HK-2 (cell line): ENCODE measurements at regions not wholly inside any gene's neighbourhood (a gene's known extent, or its start where the extent isn't known, plus 50 kb on each side); places are given as distances from the start of the nearest gene placed in this dataset.
"Not testable (repeated sequence)": the region's sequence is repeated elsewhere in the genome, so short reads cannot be mapped to it uniquely, and the experiment has no call there.

Experiments
- DNase-seq: peaks from one replicate; pipeline ENCODE4 v3.0.0-alpha.2; 2018; ENCODE audit not compliant: unreplicated experiment

DNA sequence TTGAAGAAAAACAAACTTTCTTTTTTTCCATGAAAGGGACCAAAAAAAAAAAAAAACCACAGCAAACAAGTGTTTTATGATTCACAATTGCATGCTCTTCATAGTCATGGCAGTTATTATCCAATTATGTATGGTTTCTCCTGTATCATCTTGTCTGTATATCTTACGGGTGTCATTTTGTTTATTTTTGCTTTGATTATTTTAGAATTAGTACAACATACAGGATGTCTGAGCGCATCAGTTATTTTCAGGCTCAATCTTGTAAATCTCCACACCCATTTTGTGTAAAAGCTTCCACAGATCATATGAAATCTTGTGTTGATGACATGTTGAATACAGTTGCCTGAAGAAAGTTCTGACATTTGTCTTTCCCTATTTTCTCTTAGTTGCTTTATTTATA lies 280.3 kb downstream of the KLF5 start:
- no peak for DNase-seq

DNA sequence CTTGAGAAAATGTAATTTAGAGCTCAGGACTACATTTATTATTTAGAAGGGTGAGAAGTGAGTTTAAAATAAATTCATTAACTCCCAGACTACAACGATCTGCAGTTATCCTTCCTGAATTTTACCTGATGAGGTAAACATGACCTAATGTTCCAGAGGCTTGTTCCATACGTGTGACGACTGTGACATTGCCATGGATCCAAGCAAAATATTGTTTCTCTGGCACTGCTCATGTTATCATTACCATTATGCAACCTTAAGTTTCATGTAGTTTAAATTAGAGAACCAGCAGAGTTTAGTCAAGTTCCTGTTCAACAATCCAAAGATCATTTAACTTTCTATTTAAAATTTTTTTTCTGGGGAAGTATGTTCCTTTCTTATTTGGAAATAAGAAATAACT lies 279.6 kb downstream of the KLF5 start:
- DNase-seq = no peak

DNA sequence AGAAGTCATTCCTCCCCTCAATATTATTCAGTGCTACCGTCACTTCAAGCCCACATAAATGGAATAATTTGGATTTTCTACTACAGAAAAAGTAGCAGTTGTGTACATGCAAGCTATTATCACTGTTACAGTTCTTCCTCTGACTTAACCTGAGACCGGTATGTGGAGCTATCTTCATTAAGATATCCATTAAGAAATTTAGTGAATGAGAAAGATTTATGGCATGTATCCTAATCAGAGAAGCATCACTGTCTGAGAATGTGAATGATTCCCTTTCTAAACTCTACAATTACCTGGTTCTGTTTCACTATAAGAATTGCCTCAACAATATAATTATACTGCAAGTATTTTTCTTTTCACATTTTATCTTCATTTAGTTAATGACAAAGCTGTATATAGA lies 278.7 kb downstream of the KLF5 start:
- DNase-seq = no peak

DNA sequence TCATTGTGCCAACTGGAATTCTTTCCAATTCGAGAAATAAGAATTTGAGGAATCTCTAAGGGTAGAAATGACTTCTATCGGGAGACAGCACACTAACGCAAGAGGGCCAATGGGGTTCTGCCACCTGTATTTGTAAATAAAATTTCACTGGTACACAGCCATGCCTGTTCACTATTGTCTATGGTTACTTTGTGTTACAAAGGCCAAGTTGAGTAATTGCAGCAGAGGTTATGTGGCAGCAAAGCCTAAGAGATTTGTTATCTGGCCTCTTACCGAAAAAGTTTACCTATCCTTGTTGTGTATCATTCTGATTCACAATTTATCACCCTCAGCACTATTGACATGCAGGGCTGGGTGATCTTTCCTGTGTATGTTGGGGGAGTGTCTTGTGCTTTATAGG lies 278.0 kb downstream of the KLF5 start:
- DNase-seq = no peak

DNA sequence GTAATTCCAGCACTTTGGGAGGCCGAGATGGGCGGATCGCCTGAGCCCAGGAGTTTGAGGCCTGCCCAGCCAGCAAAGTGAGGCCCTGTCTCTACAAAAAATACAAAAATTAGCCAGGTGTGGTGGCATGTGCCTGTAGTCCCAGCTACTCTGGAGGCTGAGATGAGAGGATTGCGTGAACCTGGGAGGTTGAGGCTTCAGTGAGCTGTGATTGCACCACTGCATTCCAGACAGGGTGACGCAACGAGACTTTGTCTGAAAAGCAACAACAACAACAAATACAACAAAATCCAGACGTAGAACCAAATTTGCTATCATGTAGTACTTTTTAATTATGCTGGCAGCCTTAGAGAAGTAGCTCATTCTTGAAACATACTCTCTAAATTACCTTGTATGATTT lies 277.1 kb downstream of the KLF5 start:
- DNase-seq = no peak

DNA sequence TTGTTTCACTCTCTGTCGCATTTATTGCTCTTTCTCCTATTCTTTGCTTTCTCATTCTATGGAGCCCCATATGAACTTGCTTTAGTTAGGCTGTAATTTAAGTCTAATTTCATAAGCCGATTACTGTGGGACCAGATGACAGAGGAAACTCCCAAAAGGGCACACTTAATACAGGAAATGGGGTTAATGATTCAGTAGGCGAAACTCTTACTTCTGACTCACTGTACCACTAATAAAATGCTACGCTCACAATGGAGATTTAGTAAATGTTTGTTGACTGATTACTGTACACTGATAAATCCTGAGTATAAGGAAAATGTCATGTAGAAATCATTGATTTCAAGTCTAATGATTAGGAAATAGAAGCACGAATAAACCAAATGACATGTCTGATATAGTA lies 276.4 kb downstream of the KLF5 start:
- DNase-seq = no peak

DNA sequence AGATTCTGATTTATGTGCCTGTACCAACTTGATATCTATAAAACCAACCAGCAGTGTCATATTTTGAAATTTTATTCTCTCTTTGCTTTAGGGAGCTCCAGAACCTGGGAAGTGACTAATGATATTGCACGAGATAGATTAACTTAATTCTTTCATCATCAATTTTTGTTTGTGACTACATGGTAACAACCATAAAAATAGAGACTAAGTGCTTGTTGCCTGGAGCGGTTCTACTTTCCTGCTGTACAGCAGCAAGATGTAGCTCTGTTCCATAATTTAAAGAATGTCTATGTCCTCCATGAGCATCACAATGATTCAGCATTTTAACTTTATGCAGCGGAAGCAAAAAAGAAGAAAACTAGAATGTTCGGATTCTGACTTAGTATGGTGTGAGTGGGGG lies 275.6 kb downstream of the KLF5 start:
- no peak for DNase-seq

DNA sequence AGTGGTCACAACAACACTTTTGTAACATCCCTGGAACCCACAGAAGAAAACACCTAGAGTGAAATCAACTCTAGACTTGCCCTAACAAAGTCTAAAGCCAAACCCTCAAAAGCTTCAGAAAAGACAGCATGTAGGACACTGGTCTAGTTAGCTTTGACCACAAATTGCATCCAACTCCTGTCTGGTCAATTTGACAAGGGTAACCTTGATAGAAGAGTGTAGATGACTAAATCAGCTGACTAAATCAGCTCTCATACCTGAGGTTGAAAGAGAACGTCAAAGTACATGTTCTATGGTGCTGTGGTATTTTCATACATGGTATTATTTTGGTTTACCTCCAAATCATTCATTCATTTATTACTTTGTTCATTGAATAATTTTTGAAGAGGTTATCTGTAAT lies 272.8 kb downstream of the KLF5 start:
- no peak for DNase-seq

DNA sequence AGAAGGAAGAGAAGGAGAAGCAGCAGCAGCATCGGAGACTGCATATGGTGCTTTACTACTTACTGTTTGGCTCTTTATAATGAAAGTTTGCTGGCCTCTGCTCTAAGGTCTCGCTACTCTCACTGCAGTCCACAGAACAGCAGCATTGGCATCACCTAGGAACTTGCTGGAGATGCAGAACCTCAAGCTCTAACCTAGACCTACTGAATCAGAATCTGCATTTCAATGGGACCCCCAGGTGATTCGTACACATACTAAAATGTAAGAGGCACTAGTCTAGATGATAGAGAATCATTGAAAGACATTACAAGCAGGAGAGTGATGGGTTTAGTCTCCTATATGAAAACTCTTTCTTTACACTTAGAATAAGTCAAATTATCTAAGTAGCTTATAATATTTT lies 270.6 kb downstream of the KLF5 start:
- no peak for DNase-seq

DNA sequence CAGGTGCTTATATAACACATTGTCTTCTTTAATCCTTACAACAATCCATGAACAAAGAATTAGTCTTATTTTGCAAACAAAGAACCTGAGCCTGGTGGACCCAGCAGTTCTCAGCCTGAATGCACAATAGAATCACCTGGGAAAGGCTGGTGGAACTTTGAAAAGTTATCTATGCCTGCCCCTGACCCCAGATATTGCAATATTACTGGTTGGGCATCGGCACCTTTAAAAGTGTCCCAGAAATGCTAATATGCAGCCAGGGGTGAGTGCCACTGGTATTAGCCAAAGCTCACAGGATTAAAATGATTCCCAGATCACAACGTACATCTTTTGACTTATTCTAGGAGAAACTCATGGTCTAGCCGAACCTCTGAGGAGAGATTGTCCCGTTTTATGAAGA lies 268.8 kb downstream of the KLF5 start:
- no peak for DNase-seq

DNA sequence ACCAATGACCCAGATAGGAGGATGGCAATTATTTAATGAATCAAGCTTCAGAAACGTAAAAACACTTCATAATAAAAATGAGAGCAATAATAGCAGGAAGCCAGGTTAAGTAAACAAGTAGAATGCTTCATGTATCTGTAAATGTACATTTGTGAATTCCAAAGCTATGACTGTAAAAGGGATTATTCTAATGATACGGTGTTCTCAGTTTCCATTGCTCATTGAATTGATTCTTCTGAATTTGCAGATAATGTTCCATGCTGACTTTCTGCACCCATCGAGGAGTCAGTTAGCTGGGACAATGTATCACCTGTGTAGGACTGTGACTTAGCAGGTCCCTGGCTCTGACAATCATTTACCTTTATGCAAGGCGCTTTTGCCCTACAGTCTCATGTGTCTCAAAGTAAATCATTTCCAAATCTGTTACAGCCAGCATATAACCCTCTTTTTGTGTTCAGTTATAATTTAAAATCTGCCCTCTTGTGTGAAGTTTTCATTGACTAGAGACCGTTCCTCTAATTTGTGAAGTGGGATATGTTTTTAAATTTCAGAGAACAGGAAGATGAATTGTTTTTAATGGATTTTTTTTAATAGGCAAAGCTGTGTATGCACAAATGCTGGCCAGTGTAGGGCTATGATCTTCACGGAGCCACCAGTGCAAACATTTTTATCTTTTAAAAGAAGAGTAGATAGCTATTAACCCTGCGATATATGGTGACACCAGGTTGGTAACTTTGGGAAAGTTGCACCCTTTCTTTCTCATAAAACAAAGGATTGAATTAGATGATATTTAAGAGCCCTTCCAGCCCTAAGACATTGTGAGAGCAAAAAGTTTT lies 267.1 kb downstream of the KLF5 start:
- DNase-seq = peak; percentile 9

DNA sequence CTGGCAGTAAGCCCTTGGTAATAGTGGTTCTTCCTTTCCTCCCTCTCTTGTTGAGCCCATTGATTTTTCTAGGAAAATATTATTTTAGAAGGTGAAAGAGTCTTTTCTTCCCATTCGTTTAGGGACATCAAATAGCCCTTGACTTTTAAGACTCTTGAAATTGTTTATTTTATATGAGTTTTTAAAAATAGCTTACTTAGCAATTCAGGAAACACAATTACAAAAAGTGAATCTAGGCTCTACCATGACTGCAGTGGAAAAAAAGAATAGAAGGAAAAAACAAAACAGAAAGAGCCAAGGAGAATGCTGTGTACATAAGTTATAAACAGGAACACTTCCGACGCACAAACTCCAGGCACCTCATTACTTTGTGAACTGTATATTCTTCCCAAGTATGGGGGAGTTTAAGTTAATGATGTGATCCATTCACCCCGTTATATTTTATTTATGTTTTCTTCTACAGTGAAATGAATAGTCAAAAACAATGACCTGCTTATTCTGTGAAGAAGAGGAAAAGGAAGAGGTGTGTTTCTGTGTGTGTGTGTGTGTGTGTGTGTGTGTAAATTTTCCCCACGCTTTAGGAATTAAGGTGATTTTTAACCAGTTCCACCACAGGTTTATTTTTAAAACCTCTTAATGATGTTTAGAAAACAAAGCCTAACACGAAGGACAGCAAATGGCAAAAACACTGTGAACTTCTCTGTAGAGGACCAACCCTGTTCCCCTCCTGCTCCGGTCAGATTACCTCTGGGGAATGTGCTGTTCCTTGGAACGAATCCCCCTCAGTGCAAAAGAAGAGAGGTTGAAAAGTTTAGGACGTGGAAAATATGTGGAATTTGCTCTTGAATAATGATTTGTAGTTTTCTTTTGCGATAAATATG lies 266.3 kb downstream of the KLF5 start:
- no peak for DNase-seq

DNA sequence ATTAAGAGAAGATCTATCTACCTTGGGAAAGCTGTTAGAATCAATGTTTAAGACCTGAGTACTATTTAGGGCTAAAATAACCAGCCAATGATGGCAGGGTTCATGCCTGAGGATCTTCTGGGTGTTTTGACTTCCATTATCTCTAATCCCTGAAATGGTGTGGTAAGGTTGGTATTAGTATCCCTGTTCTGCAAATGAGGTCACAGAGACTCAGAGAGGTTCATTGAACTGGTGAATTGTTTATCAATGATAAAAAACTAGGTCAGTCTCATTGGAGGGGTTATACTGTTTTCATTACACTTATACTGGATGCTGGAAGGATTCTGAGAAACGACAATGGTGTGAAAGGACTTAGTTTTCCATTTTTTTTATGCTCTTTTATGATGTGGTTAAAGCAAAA lies 264.8 kb downstream of the KLF5 start:
- no peak for DNase-seq

DNA sequence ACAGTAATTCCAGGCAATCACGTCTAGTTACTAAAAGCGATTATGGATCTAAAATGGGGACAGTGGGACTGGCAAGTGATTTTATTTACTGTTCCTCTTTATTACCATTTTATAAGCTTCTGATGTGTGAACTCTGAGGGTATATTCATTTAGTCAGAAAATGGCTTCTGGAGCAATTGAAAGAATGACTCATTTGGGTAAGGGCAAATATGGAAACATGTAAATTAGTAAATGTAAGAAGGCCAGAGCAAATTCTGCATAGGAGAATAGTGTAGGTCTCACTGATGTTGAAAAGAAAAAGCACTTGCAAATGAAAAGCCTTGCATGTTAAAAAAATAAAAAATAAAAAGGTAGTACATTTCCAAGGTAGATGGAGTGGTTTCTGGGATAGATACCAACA lies 262.2 kb downstream of the KLF5 start:
- no peak for DNase-seq

DNA sequence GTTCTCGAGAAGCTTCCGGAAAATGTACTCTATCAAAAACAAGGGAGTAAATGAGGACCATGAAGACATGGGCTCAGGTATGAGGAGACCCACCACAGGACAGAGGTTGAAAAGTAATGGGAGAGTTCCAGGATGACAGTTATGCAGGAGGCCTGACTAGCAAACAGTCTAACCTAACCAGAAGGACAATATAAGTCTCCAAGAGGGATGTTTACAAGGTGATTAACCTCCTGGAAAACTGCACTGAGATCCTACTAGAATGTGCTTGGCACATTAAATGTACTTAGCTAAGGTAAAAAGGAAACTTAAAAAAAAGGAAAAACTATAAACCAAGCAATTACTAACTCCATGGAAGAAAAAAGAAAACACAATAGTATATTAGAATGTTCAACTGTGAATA lies 258.3 kb downstream of the KLF5 start:
- no peak for DNase-seq

DNA sequence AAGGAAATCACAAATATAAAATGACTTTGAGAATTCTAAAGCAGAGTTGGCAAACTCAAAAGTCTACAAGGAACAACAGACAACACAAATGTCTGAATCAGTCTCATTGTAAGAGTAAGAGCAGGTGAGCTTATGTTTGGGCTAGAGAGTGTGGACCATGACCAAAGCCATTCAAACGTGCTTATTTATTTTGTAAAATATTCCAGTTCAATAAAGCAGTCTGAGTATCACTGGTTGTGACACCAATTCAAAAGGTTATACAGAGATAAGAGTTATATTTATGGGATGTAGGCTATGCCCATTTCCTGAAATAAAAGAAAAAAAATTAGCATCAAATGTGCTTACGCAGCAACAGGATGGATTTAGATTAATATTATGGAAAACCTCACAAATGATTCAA lies 251.6 kb downstream of the KLF5 start:
- DNase-seq = no peak

DNA sequence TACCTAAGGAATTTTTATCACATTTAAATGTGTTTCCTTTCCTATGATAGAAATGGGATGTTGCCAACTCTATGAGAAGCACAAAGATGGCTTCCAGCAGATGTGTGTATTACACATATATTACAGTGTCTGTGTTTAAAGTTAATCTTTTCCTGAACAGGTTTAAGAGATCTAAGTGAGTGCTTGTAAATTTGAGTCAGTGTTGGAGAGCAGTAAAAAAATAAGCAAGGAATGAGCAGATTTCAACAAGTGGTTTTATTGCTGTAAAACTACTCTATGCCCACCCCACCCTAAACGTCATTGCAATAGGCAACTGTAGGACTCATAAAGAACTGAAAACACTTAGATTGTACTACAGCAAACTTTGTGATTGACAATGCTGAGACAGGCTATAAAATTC lies 248.7 kb downstream of the KLF5 start:
- no peak for DNase-seq

DNA sequence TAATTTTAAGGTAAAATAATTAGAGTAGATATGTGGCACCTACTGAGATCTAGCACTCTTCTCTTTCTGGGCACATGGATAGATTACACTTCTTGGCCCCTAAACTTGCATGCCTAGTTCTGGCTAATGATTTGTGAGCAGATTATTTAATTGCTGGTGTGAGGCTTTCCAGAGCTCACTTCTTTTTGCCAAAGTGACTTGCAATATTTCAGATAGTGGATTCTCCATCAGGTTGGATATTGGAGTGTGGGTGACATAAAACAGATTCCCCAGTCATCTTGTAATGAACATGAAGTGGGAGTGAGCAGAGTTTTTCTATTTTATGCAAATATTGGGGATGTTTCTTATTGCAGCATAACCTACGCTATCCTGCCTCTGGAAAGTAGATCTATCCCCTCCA lies 247.9 kb downstream of the KLF5 start:
- no peak for DNase-seq

DNA sequence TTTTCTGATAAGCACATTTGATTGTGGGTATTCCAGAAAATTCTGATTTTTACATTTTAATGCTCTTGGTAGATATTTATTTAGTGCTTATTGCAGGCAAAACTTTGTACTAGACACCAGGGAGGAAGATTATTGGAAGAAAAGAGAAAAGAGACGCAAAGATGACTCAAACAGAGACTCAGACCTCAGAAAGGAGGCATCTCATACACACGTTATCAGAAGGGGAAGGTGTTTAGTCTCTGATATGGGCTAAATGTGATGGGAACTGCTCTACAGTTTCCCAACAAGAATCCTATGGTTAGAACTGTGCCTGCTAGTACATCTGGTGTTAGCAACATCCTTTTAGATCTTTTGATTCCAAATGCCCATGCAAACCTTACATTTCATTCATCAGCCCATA lies 245.6 kb downstream of the KLF5 start:
- no peak for DNase-seq

DNA sequence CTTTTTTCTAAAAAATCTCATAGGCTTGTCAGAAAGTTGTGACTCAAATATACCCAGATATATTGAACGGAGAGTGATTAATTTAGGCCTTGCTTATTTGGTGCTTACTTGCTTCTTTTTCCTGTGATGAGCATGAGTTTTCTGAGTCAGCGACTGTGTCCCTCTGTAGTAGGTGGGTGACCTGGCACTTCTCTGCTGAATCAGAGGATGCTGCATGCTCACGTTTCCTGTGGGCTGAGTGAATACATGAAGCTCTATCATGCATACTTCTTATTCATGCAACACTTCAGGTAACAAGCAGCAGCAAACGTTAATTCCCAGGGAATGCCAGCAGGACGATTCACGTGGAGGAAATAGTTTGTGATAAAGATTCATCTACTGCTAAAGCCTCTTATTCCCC lies 245.0 kb downstream of the KLF5 start:
- peak; percentile 43 for DNase-seq

DNA sequence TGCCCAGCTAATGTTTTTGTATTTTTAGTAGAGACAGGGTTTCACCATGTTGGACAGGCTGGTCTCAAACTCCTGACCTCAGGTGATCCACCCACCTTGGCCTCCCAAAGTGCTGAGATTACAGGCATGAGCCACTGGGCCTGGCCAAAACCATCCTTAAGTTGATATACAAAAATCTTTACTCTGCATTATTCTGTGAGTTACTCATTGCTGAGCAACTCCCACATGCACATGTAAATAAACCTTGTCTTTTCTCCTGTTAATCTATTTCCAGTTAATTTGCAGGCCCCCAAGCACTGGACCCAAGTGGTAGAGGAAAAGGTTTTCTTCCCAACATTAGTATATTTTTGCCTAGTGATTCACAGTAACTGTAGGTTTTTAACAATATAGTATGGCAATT lies 242.8 kb downstream of the KLF5 start:
- DNase-seq = not testable (repeated sequence)

DNA sequence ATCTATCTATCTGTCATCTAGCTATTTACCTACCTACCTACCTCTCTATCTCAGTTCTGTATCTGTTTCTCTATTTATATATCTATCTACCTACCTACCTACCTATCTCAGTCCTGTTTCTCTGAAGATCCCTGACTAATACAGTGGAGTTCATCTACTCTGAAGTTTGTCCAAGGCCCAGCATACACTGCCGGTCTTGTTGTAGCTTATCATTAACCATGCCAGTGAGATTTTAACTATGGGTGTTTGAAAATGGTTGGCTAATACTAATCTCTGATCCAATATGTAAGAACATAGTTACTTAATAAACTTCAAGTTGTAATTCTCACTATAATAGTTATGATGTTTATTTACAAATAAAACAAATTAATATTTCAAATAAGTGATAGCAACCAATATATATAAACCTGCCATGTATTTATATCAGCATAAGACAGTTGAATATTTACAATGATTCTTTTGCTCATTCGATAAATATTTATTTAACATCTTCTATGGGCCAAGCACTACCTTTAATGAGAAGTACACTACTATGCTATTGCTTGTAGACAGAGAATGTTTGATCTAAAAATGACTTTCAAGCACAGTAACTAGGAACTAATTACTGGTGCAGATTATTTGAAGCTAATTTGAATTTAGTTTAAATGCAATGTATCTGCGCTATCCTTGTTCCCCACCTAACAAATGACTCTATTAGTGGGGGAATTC lies 242.1 kb downstream of the KLF5 start:
- DNase-seq = peak; percentile 2

DNA sequence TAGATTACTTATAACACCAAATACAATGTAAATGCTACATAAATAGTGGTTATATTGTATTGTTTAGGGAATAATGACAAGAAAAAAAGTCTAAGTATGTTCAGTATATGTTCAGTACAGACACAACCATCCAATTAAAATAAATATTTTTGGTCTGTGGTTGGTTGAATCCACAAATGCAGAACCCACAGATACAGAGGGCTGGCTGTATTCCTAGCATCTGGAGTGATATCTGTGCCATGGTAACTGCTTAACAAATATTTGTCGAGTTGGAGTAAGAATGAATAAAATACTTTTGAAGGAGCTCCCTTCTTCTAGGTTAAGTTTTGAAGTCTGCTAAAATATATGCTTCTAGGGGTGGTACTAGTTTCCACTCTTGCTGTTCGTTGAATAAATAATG lies 241.0 kb downstream of the KLF5 start:
- DNase-seq = no peak
